SIG-M5 treated with dmso at 0.1 percent for 504 hours (cell line): ENCODE measurements at regions not wholly inside any gene's neighbourhood (a gene's known extent, or its start where the extent isn't known, plus 50 kb on each side); places are given as distances from the start of the nearest gene placed in this dataset.

Experiments used
- DNase-seq: peaks from one replicate; lab custom pipeline; 2025; ENCODE audit not compliant: unreplicated experiment; lab: John Stamatoyannopoulos, UW

GRCh38 chr9:87148331-87149104 is 201.2 kb upstream of the GAS1 start:
- DNase-seq = no peak

GRCh38 chr9:87149799-87150198 is 202.5 kb upstream of the GAS1 start:
- no peak for DNase-seq

GRCh38 chr9:87152256-87152655 is 204.9 kb upstream of the GAS1 start:
- no peak for DNase-seq

GRCh38 chr9:87156247-87156646 is 208.9 kb upstream of the GAS1 start:
- no peak for DNase-seq

GRCh38 chr9:87157366-87158031 is 210.2 kb upstream of the GAS1 start:
- no peak for DNase-seq

- no peak for DNase-seq
Observed at GRCh38 chr9:87158765-87159164, 211.5 kb upstream of the GAS1 start.

- no peak for DNase-seq
Observed at GRCh38 chr9:87160148-87161102, 213.1 kb upstream of the GAS1 start.

GRCh38 chr9:87167161-87167560 is 219.9 kb upstream of the GAS1 start:
- no peak for DNase-seq

- DNase-seq = no peak
Observed at GRCh38 chr9:87167582-87167981, 220.3 kb upstream of the GAS1 start.

GRCh38 chr9:87178302-87178701 is 231.0 kb upstream of the GAS1 start:
- no peak for DNase-seq

- DNase-seq = no peak
Observed at GRCh38 chr9:87179553-87180340, 232.4 kb upstream of the GAS1 start.

GRCh38 chr9:87180361-87180760 is 233.1 kb upstream of the GAS1 start:
- DNase-seq = no peak

GRCh38 chr9:87180841-87181240 is 233.5 kb upstream of the GAS1 start:
- no peak for DNase-seq

GRCh38 chr9:87181670-87182069 is 234.4 kb upstream of the GAS1 start:
- DNase-seq = no peak

GRCh38 chr9:87184956-87185642 is 237.8 kb upstream of the GAS1 start:
- no peak for DNase-seq

GRCh38 chr9:87187656-87188055 is 240.3 kb upstream of the GAS1 start:
- no peak for DNase-seq

GRCh38 chr9:87189006-87189405 is 241.7 kb upstream of the GAS1 start:
- no peak for DNase-seq

GRCh38 chr9:87193151-87193550 is 245.8 kb upstream of the GAS1 start:
- no peak for DNase-seq

- DNase-seq = no peak
Observed at GRCh38 chr9:87193925-87194868, 246.9 kb upstream of the GAS1 start.
